ENCODE measurements at regions not wholly inside any gene's neighbourhood (a gene's known extent, or its start where the extent isn't known, plus 50 kb on each side); places are given as distances from the start of the nearest gene placed in this dataset.

- DNase-seq = no peak
Measured at GRCh38 chr10:2130705-2131305, 393.5 kb upstream of the ADARB2 start.

DNA sequence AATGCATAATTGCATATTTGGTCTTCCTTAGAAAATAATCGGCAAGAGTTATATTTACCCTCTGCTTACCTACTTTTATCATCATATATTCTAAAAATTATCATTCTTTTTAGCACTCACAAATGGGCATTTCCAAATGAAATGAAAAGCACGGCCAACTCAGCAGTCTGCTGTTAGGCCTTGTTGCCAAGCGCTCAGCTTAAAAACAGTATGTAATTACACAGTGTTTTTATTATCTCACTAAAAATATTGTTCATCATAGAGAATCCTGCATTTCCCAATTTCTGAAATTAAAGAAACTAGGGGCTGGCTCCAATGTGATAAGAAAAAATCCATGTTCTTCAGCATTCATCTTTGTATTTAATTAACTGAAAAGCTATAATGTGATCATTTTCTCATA, 391.7 kb upstream of the ADARB2 start:
- no peak for DNase-seq

- no peak for DNase-seq
Measured at GRCh38 chr10:2124135-2124534, 386.8 kb upstream of the ADARB2 start.

- no peak for DNase-seq
Measured at GRCh38 chr10:2122431-2123124, 385.3 kb upstream of the ADARB2 start.

- no peak for DNase-seq
Measured at GRCh38 chr10:2121929-2122328, 384.6 kb upstream of the ADARB2 start.

DNA sequence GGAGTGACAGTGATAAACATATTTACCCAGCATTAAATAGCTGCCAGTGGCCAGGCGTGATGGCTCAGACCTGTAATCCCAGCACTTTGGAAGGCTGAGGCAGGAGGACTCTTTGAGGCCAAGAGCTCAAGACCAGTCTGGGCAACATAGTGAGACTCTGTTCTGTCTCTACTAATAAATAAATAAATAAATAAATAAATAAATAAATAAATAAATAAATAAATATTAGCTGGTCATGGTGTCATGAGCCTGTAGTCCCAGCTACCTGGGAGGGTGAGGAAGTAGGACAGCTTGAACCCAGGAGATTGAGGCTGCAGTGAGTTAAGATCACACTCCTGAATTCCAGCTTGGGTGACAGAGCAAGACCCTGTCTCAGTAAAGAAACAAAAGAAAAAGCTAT, 384.0 kb upstream of the ADARB2 start:
- DNase-seq = no peak

GRCh38 chr10:2120746-2121145, 383.4 kb upstream of the ADARB2 start:
- DNase-seq = no peak

DNA sequence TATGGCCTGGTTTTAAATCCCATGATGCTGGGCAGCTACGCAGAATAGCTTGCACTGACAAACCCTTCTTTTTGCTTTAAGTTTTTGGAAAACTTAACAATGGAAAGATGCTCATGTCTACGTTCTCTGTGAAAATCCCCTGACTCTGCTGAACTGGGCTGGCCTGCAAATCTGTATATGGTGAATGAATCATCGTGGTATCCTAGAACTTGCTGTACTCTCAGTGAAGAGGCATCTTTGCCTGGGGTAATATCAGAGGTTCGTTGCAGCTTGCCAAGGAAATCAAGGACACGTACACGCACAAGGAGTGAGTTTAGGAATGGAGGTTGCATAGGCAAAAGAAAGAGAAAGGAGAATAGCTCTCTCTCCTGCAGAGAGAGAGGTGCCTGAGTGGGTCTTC, 382.0 kb upstream of the ADARB2 start:
- DNase-seq = peak; percentile 38

DNA sequence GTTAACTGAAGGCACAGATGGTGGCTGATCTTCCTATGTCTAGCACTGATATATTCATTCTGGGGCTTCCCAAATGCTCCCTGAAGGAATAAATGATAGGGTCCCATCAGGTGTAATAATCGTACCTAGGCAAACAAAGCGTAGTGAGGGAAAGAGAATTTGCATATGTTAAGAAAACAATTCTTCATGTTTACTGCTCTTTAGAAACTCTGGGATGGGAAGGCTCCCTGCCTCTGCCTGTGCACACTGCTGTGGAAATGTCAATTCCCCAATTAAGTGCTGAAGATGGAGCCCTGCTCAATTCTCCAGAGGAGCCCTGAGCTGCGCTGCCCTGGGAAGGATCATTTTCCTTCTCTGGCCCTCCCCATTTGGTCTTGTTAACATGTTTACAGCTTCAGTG, 380.9 kb upstream of the ADARB2 start:
- DNase-seq = no peak

DNA sequence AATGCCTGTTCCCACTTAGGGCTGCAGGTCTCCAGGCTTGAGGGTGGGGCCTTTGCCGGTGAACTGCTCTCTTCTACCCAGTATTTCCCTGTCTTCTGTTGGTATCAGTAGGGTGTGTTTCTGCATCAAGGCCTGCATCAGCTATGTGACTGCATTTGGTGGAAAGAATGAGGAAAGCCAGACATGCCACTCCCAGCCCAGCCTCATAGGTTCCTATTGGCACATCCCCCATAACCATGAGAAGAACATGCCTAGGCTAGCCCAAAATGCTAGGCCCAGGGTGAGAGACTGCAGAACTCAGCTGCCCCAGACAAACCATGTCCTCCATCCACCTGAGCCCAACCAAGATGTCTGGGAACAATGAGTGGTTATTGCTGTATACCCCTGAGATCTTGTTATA, 380.3 kb upstream of the ADARB2 start:
- no peak for DNase-seq

- peak; percentile 81 for DNase-seq
Measured at GRCh38 chr10:2111965-2112364, 374.6 kb upstream of the ADARB2 start.

- no peak for DNase-seq
Measured at GRCh38 chr10:2108496-2108895, 371.2 kb upstream of the ADARB2 start.

DNA sequence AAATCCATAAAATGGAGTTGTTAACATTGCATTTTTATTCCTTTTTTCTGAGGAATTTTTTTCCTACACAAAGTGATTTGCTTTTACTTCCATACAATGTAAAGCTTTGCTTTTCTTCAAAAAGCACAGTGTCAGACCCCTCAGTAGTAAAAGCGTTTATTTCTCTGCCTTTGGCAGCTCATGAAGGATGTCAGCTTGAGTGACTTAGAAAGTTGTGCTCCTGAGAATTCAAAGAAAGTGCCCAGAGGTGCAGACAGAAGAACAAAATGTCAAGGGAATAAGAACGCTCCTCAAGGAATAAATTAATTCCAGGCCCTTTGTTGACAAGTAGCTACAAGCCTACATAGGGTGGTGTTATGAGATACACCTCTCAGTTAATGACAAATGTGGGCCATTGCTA, 369.3 kb upstream of the ADARB2 start:
- DNase-seq = no peak

DNA sequence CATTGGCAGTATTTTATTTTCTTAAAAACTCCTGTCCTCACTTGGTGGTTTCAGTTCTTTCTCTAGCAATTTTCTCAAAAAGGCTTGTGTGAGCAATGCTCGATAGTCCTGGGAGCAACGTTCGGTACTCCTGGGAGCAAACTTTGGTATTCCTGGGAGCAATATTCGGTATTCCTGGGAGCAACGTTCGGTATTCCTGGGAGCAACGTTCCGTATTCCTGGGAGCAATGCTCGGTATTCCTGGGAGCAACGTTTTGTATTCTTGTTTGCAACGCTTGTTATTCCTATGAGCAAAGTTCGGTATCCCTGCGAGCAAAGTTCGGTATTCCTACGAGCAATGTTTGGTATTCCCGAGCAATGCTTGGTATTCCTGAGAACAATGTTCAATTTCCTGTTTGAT, 362.0 kb upstream of the ADARB2 start:
- no peak for DNase-seq

DNA sequence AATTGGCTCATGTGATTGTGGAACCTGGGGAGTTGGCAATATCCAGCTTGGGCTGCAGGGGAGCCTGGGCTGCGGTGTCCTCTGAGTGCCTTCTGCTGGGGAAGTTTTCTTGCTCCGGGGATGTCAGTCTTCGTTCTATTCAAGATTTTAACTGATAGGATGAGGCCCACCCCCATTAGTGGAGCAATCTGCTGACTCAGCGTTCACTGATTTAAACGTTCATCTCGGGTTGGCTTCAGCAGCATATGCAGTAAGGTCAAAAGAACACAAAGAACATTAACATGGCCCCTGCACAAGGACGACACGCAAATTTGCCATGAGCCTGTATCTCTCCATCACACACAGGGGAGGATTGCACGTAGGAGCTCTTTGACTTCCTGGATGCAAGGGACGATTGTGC, 360.6 kb upstream of the ADARB2 start:
- no peak for DNase-seq

DNA sequence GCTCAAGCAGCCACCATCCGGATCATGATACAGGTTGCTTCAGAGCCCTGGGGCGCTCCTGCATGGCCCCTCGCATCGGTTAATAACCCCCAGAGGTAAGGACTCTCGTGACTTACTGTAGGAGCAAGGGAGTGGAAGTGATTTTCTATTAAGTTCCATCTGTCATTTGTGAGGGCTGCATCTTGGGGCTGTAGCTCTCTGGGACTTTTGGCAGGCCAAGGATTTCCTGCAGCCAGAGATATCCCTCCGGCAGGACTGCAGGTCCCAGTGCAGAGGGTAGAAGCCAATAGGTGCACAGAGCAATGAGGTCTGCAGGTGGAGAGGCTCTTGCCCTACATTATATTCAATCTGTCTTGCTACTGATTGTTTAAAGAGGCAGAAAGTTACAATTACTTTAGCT, 356.8 kb upstream of the ADARB2 start:
- no peak for DNase-seq

DNA sequence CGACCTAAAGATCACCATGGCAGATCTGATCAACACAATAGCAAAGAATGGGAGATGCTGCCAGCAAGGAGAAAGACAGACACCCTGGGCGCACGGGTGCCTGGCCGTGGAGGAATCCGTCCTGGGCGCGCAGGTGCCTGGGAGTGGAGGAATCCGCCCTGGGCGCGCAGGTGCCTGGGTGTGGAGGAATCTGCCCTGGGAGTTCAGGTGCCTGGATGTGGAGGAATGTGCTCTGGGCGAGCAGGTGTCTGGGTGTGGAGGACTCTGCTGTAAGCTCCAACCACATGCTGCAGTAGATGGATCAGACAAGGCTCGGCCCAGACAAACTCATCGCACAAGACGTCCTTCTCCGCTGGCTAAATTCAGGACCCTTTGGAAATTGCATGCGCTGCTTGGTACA, 346.3 kb upstream of the ADARB2 start:
- DNase-seq = no peak

DNA sequence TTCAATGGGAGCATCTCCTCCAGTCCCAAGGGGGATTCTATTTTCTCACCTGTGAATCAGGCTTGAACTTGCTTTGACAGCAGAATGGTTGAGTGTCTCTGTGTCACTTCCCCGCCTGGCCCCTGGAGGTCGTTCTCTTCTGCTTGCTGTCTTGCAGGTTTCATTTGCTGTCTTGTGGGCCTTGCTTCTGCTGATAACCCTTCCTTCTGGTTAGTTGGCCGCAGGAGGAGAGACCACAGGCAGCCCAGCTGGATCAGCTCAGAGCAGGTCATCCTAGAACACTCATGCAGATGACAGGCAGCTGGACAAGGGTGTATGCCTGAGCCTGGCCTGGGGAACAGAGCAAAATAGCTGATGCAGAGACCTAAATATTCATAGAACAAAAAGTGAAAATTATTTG, 344.2 kb upstream of the ADARB2 start:
- no peak for DNase-seq

- DNase-seq = no peak
Measured at GRCh38 chr10:2079603-2080078, 342.3 kb upstream of the ADARB2 start.

- no peak for DNase-seq
Measured at GRCh38 chr10:2077231-2077630, 339.9 kb upstream of the ADARB2 start.

DNA sequence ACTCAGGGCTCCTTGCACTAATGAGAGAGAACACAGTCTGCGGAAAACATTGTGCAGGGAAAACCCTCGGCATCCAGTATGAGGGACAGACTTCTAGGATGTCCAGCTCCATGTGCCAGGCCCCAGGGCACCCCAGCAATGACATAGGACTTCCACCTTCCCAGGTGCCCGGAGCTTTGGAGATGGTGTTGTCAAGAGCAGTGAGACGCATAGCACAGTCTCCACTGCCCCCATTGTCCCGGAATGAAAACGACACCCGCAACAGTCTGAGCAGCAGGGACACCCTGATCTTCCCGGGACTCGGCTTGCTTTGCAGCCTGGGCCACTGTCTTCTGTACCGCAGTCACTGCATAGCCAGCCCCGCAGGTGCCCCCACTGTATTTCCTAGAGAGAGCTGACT, 339.2 kb upstream of the ADARB2 start:
- no peak for DNase-seq

GRCh38 chr10:2067015-2067414, 329.7 kb upstream of the ADARB2 start:
- no peak for DNase-seq

GRCh38 chr10:2054728-2055127, 317.4 kb upstream of the ADARB2 start:
- no peak for DNase-seq

DNA sequence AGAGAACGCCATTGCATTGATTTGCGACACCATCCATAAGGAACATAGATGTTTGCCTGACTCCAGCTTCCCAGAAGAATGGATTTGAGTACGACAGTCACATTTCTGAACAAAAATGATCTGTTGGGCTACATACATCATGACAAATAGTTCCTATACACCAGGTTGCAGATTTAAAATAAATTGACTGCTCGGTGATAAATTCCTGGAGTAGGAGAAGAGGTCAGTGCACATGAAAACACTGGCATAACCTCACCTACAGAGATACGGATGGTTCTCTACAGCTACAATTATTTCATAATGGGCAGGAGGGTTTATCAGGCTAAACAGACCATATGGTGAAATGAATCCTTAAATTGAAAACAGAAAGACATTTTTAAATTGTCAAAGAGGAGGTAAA, 316.5 kb upstream of the ADARB2 start:
- no peak for DNase-seq

- no peak for DNase-seq
Measured at GRCh38 chr10:2051108-2051507, 313.8 kb upstream of the ADARB2 start.
